ENCODE measurements at regions not wholly inside any gene's neighbourhood (a gene's known extent, or its start where the extent isn't known, plus 50 kb on each side); places are given as distances from the start of the nearest gene placed in this dataset.

DNA sequence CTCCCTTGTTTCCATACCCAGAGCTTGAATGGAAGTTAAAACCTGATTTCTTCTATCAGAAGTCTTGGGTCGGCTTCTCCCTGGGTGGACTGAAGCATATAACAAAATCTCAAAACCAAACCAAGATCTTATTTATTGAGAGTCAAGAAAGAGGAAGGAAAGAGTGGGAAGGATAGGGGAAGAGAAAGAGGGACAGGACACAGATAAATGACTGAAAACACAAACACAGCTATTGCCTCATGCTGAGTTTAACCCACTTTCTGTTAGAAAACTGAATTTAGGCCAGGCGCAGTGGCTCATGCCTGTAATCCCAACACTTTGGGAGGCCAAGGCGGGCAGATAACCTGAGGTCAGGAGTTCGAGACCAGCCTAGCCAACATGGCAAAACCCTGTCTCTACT lies 92.9 kb downstream of the PALM2AKAP2 start:
- no peak overlapping the region for H3K4me3 ChIP-seq (ENCODE audit: low read depth, low read length)
- no peaks in the 10 kb centered on the region for H3K36me3 ChIP-seq (ENCODE audit: control insufficient read depth, insufficient read depth, low read length)
- H3K9ac ChIP-seq, result no peak overlapping the region
- no peaks in the 10 kb centered on the region for H3K9me3 ChIP-seq (ENCODE audit: control insufficient read depth, low read length)
- no peak overlapping the region for H3K27ac ChIP-seq
- no peaks in the 10 kb centered on the region for H3K27me3 ChIP-seq (ENCODE audit: control insufficient read depth, insufficient read depth, low read length)
- no peaks in the 10 kb centered on the region for H3K4me1 ChIP-seq
- H3K4me2 ChIP-seq (ENCODE audit: low read length), result no peak overlapping the region
- no peaks in the 10 kb centered on the region for H3K79me2 ChIP-seq
- H2AFZ ChIP-seq, result no peak overlapping the region
- TF ChIP-seq CTCF (IDR thresholded peaks at IDR 0.05), result no peak

- Histone ChIP-seq H3K9me3 (ENCODE audit: control insufficient read depth, low read length) (no peaks in the 10 kb centered on the region), H3K4me2 (ENCODE audit: low read length) (no peak overlapping the region), H3K36me3 (ENCODE audit: control insufficient read depth, insufficient read depth, low read length) (no peaks in the 10 kb centered on the region), H3K4me1 (no peaks in the 10 kb centered on the region), H2AFZ (no peak overlapping the region), H3K9ac (no peak overlapping the region), H3K79me2 (no peaks in the 10 kb centered on the region), H3K27ac (no peak overlapping the region), H3K4me3 (ENCODE audit: low read depth, low read length) (no peak overlapping the region), H3K27me3 (ENCODE audit: control insufficient read depth, insufficient read depth, low read length) (no peaks in the 10 kb centered on the region)
- no peak for TF ChIP-seq CTCF (IDR thresholded peaks at IDR 0.05)
Measured at GRCh38 chr9:109875495-109876129, 95.6 kb downstream of the PALM2AKAP2 start.

- Histone ChIP-seq H3K4me3 (ENCODE audit: low read depth, low read length) (no peak overlapping the region), H2AFZ (no peak overlapping the region), H3K9me3 (ENCODE audit: control insufficient read depth, low read length) (no peaks in the 10 kb centered on the region), H3K9ac (no peak overlapping the region), H3K36me3 (ENCODE audit: control insufficient read depth, insufficient read depth, low read length) (no peaks in the 10 kb centered on the region), H3K4me1 (no peaks in the 10 kb centered on the region), H3K27ac (no peak overlapping the region), H3K79me2 (no peaks in the 10 kb centered on the region), H3K27me3 (ENCODE audit: control insufficient read depth, insufficient read depth, low read length) (no peaks in the 10 kb centered on the region), H3K4me2 (ENCODE audit: low read length) (no peak overlapping the region)
- no peak for TF ChIP-seq CTCF (IDR thresholded peaks at IDR 0.05)
Measured at GRCh38 chr9:109880276-109881169, 100.5 kb downstream of the PALM2AKAP2 start.

- no peaks in the 10 kb centered on the region for H3K36me3 ChIP-seq (ENCODE audit: control insufficient read depth, insufficient read depth, low read length)
- TF ChIP-seq CTCF (IDR thresholded peaks at IDR 0.05), result no peak
- H2AFZ ChIP-seq, result no peak overlapping the region
- no peaks in the 10 kb centered on the region for H3K4me1 ChIP-seq
- H3K27me3 ChIP-seq (ENCODE audit: control insufficient read depth, insufficient read depth, low read length), result no peaks in the 10 kb centered on the region
- no peak overlapping the region for H3K27ac ChIP-seq
- no peak overlapping the region for H3K4me2 ChIP-seq (ENCODE audit: low read length)
- no peak overlapping the region for H3K9ac ChIP-seq
- H3K9me3 ChIP-seq (ENCODE audit: control insufficient read depth, low read length), result no peaks in the 10 kb centered on the region
- no peak overlapping the region for H3K4me3 ChIP-seq (ENCODE audit: low read depth, low read length)
- H3K79me2 ChIP-seq, result no peaks in the 10 kb centered on the region
Measured at GRCh38 chr9:109883623-109884022, 103.6 kb downstream of the PALM2AKAP2 start.

Measured in parathyroid adenoma (tissue), 2 donors.